Stomach smooth muscle (tissue), 2 donors: ENCODE measurements at regions not wholly inside any gene's neighbourhood (a gene's known extent, or its start where the extent isn't known, plus 50 kb on each side); places are given as distances from the start of the nearest gene placed in this dataset.

Source experiments
- H3K27ac ChIP-seq: one replicate; pipeline ENCODE4 v1.7.0; 2013; ENCODE audit warnings: mild to moderate bottlenecking, low read length, inconsistent platforms
- H3K27me3 ChIP-seq, 2 donors: one replicate each; pipeline ENCODE4 v1.7.0; 2013; ENCODE audit warnings: low read length in 2 of 2; ENCODE audit not compliant: insufficient read depth in 2 of 2, control insufficient read depth in 1 of 2
- H3K36me3 ChIP-seq, 2 donors: one replicate each; pipeline ENCODE4 v1.7.0; 2013; ENCODE audit warnings: low read length in 2 of 2; ENCODE audit not compliant: control insufficient read depth in 2 of 2, insufficient read depth in 2 of 2
- H3K4me1 ChIP-seq: one replicate; pipeline ENCODE4 v1.7.0; 2013; ENCODE audit warnings: low read length; ENCODE audit not compliant: control insufficient read depth, insufficient read depth
- H3K4me3 ChIP-seq, 2 donors: one replicate each; pipeline ENCODE4 v1.7.0; 2013; ENCODE audit warnings: low read length in 2 of 2
- H3K9ac ChIP-seq, 2 donors: one replicate each; pipeline ENCODE4 v1.7.0; 2013; ENCODE audit warnings: low read length in 2 of 2, mild to moderate bottlenecking in 1 of 2
- H3K9me3 ChIP-seq, 2 donors: one replicate each; pipeline ENCODE4 v1.7.0; 2013; ENCODE audit warnings: low read length in 2 of 2; ENCODE audit not compliant: control insufficient read depth in 2 of 2
- donor health status: healthy.
- donor health status: Pancreatic carcinoma.

GRCh38 chr14:65320661-65321308, 91.7 kb upstream of the FUT8 start:
- Histone ChIP-seq H3K27me3 (no peaks in the 10 kb centered on the region), H3K4me3 (no peak overlapping the region), H3K4me1 (no peaks in the 10 kb centered on the region), H3K9me3 (no peaks in the 10 kb centered on the region), H3K36me3 (no peaks in the 10 kb centered on the region), H3K9ac (no peak overlapping the region), H3K27ac (no peak overlapping the region)

- Histone ChIP-seq H3K27ac (no peak overlapping the region), H3K36me3 (no peaks in the 10 kb centered on the region), H3K9ac (no peak overlapping the region), H3K4me3 (no peak overlapping the region), H3K27me3 (no peaks in the 10 kb centered on the region), H3K4me1 (no peaks in the 10 kb centered on the region), H3K9me3 (no peaks in the 10 kb centered on the region)
Observed at GRCh38 chr14:65321370-65321875, 91.1 kb upstream of the FUT8 start.

GRCh38 chr14:65329481-65329880, 83.0 kb upstream of the FUT8 start:
- no peaks in the 10 kb centered on the region for H3K36me3 ChIP-seq
- H3K9ac ChIP-seq = no peak overlapping the region
- no peaks in the 10 kb centered on the region for H3K9me3 ChIP-seq
- no peaks in the 10 kb centered on the region for H3K27me3 ChIP-seq
- no peak overlapping the region for H3K27ac ChIP-seq
- H3K4me3 ChIP-seq = no peak overlapping the region
- peaks cover 12% of the 10 kb centered on the region for H3K4me1 ChIP-seq

DNA sequence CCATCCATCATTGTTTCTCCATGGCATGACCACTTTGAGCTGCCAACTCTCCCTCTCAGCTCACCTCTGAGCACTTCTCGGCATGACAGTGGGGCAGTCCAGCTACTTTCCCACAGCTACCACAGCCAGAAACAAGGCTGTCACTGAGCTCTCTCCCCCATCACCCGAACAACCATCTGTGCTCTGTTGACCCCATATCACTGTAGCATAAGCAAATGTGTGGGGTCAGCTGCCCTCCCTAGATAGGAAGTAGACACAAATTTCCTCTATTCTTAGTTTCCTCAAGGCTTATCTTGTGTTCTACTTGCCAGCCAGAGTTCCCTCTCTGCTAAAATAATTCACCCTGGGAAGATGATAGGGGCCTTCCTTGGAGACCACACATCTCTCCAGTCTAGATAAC, 82.6 kb upstream of the FUT8 start:
- Histone ChIP-seq H3K27ac (no peak overlapping the region), H3K36me3 (no peaks in the 10 kb centered on the region)

GRCh38 chr14:65330416-65330815, 82.1 kb upstream of the FUT8 start:
- H3K4me3 ChIP-seq = no peak overlapping the region
- no peak overlapping the region for H3K27ac ChIP-seq
- no peaks in the 10 kb centered on the region for H3K36me3 ChIP-seq
- H3K9ac ChIP-seq = no peak overlapping the region
- H3K4me1 ChIP-seq = peaks cover 20% of the 10 kb centered on the region
- no peaks in the 10 kb centered on the region for H3K9me3 ChIP-seq
- H3K27me3 ChIP-seq = no peaks in the 10 kb centered on the region

More for the DNA sequence above, 82.6 kb upstream of the FUT8 start:
- Histone ChIP-seq H3K9ac (no peak overlapping the region), H3K9me3 (no peaks in the 10 kb centered on the region), H3K4me3 (no peak overlapping the region), H3K27me3 (no peaks in the 10 kb centered on the region), H3K4me1 (peaks cover 16% of the 10 kb centered on the region)

DNA sequence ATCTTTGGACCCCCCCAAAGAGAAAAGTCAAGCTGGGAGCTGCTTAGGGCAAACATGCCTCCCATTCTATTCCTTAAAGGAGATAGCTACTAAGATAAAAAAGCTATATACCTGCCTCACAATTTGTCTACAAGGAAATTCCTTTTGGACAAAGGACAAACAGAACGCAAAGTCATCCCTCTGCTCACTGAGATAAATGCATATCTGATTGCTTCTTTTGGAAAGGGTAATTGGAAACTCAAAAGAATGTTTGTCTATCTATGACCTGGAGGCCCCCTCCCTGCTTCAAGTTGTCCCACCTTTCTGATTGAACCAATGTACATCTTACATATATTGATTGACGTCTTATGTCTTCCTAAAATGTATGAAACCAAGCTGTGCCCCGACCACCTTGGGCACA, 80.9 kb upstream of the FUT8 start:
- Histone ChIP-seq H3K9ac (no peak overlapping the region), H3K4me3 (no peak overlapping the region), H3K9me3 (no peaks in the 10 kb centered on the region), H3K27me3 (no peaks in the 10 kb centered on the region), H3K36me3 (no peaks in the 10 kb centered on the region), H3K4me1 (peaks cover 26% of the 10 kb centered on the region), H3K27ac (no peak overlapping the region)

DNA sequence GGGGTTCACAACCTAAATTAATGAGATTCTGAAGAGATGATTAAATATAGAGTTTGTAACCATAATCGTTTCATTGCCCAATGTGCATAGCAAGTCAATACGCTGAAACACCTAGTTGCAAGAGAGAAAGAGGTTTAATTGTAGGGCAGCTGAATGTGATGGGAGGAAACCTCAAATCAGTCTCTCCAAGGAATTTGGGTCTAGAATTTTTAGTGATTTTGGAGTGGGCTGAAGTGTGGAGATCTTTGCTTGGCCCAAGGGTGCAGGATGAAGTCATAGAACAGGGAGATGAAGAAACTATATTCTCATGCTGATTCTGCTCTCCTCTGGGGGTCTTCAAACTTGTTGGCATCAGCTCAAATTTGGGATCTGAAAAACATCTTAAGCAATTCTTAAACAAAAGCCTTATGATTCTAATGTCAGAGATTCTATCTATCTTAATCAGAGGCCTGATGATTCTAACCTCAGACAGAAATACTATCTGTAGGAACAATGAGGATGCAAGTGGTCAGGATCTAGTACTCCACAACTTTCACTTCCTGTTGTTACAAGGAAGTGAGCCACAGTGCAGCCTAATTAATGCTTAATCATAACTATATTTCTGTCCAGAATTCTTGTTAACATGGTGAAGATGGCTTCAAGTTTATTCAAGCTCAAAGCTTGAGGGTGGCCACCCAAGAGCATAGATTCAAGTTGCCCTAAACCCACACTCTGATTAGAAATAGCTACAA, 80.2 kb upstream of the FUT8 start:
- no peaks in the 10 kb centered on the region for H3K36me3 ChIP-seq
- H3K9ac ChIP-seq = no peak overlapping the region
- no peak overlapping the region for H3K4me3 ChIP-seq
- no peak overlapping the region for H3K27ac ChIP-seq
- H3K9me3 ChIP-seq = no peaks in the 10 kb centered on the region
- H3K27me3 ChIP-seq = no peaks in the 10 kb centered on the region
- H3K4me1 ChIP-seq = peaks cover 26% of the 10 kb centered on the region

DNA sequence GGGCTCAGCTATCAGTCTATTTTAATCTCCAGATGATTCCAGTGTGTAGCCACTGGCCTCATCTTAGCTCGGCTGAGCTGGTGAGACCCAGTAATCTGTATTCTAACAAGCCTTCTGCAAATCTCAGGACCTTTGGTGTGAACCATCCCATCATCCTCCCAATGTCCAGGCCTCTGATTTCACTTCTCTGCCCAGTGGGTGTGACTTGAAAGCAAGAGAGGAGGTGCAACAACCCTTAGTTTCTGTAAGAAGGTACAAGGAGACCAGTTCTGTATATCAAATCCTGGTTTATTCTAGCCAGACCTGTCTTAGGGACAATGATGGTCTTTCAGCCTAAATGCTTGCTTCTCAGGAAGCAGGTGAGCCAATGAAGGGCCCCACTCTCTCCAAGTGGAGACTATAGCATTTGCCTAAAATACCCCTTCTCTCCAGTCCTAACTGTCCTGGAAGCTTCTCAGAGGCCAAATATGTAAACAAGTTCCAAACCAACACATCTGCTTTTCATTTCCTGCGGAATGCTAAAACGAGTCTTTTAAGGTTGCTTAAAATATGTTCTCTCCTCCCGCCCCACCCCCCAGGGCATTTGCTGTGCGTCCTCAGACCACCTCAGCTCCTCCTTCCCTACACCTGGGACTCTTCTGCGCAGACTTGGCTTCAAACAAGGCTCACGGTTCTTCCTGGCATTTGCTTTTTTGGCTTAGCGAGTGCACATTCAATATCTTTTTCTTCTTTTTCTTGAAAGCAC, 78.4 kb upstream of the FUT8 start:
- no peak overlapping the region for H3K27ac ChIP-seq
- H3K4me3 ChIP-seq = peak overlapping the region; percentile 30 to 36
- H3K4me1 ChIP-seq = peaks cover 26% of the 10 kb centered on the region
- no peaks in the 10 kb centered on the region for H3K36me3 ChIP-seq
- no peaks in the 10 kb centered on the region for H3K9me3 ChIP-seq
- no peaks in the 10 kb centered on the region for H3K27me3 ChIP-seq
- H3K9ac ChIP-seq = no peak overlapping the region

DNA sequence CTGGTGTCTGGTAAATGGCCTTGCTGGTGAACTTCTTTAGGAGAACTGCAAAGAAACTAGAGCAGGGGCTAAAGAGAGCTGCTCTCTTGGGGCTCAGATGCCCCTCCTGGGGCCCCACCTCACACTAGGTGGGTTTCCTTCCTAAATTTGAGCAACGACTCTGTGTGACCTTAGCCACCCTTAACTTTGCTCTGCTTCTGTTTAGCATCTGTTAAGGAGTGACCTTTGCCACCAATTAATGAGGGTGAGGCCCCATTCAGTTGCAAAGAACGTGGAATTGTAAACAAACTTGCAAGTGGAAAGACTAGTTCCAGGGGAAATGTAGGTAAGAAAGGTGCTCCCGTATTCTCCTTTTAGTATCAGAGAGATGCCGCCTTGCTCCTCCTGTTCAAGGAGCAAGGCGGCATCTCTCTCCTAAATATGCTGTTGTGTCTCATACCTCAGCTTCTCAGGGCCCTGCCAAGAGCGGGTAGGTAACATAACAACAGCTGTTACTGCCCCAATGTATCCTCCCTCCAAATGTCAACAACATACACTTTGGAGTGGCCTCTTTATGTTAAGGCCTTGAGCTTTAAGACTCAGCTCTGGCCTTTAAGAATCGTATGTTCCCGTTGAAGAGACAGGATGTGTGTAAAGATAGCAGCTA, 77.6 kb upstream of the FUT8 start:
- H3K4me3 ChIP-seq = peak overlapping the region in 1 of 2 donors; percentile 30
- no peaks in the 10 kb centered on the region for H3K9me3 ChIP-seq
- no peaks in the 10 kb centered on the region for H3K27me3 ChIP-seq
- H3K36me3 ChIP-seq = no peaks in the 10 kb centered on the region
- H3K4me1 ChIP-seq = peaks cover 23% of the 10 kb centered on the region
- H3K27ac ChIP-seq = no peak overlapping the region
- H3K9ac ChIP-seq = no peak overlapping the region

- H3K27ac ChIP-seq = no peak overlapping the region
- no peaks in the 10 kb centered on the region for H3K9me3 ChIP-seq
- no peak overlapping the region for H3K9ac ChIP-seq
- no peaks in the 10 kb centered on the region for H3K36me3 ChIP-seq
- peaks cover 23% of the 10 kb centered on the region for H3K4me1 ChIP-seq
- no peak overlapping the region for H3K4me3 ChIP-seq
- no peaks in the 10 kb centered on the region for H3K27me3 ChIP-seq
Observed at GRCh38 chr14:65335411-65335947, 77.1 kb upstream of the FUT8 start.
